ENCODE measurements at regions not wholly inside any gene's neighbourhood (a gene's known extent, or its start where the extent isn't known, plus 50 kb on each side); places are given as distances from the start of the nearest gene placed in this dataset.
"Not testable (repeated sequence)": the region's sequence is repeated elsewhere in the genome, so short reads cannot be mapped to it uniquely, and the experiment has no call there.

DNA sequence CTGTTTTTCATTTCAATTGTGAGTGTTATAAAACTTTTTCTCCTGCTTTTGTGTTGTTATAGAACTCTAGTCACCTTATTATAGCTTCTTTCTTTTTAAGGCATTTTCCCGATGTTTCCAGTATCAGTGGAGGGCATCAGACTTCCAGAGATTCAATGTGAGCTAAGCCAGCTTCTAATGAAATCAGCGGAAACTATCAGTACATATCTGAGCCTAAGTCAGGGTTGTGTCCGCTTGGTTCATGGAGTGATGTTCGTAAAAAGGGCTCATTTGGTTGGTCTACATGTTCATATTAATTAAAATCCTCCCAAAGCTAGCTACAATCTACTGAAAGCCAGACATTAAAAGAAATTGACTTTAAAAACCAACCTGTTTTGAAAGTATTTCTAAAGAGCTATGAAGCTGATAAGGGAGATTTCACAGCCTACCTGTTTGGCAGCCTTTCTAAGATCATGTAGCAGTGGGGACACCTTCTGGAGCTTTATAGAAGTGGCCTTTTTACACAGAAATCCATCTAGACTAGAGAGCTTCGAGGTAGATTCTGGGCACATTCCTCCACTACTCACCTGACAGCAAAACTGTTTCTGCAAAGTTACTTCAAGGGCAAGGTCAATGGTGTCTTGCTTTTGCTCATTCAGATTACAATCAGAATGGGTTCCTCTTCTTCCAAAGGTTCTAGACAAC is 227.1 kb upstream of the NBPF12 start:
- DNase-seq = not testable (repeated sequence)

DNA sequence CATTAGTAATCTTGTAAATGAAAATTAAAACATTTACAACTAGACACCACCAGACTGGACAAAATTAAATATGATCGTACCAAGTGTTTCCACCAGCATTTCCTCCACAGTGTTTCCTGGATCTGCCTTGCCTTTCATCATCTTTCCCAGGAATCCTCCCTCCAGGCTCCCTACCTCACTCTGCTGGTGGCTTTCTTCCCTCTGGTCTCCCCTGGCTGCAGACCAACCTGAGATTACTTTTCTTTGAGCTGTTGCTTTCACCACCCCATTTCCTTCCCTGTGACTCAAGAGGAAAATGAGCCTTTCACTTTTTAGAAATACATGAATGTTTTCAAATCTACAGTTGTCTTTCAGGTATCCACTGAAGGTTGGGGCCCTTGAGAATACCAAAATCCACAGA is 228.8 kb upstream of the NBPF12 start:
- not testable (repeated sequence) for DNase-seq

DNA sequence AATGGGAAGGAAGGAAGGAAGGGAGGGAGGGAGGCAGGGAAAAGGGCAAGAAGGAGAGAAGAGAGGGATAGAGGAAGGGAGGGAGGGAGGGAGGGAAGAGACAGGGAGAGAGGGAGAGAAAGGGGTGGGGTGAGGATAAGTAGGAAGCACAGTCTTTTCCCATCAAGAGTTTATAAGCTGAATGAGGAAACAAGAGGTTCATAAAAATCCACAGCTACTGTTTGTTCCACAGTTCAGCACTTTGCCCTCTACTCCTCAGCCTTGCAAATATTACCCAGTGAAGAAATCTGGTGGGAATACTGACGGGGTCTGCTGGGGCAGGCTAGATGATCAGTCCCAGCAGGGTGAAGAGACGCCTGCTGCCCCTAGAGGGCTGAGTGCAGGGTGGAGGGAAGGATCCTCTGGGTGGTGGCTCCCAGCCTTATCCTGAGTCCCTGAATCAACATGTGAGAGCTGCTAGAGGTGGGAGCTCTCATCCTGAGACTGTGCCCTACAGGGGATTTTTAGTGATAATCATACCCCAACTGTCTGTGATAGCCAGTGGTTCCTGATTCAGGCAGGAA is 233.9 kb upstream of the NBPF12 start:
- DNase-seq = not testable (repeated sequence)

GRCh38 chr1:146701320-146701719 is 236.8 kb upstream of the NBPF12 start:
- DNase-seq = not testable (repeated sequence)

DNA sequence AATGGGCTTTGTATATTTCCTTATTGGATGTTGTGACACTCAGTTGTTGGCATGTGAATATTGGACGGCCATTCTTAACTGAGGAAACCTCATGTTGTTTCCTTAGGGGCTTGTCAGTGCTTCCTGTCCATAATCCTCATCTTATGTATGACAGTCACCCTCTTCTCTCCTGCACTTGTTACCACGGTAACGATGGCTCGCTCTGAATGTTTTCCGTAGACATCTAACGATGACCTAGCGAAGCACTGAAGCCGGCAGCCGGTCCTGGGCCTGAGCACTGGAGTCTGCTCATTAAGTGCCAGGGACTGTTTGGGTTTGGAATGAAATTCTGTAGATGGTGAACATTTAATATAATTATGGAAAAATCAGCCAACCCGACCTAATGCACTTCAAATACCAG is 242.7 kb upstream of the NBPF12 start:
- DNase-seq = not testable (repeated sequence)

DNA sequence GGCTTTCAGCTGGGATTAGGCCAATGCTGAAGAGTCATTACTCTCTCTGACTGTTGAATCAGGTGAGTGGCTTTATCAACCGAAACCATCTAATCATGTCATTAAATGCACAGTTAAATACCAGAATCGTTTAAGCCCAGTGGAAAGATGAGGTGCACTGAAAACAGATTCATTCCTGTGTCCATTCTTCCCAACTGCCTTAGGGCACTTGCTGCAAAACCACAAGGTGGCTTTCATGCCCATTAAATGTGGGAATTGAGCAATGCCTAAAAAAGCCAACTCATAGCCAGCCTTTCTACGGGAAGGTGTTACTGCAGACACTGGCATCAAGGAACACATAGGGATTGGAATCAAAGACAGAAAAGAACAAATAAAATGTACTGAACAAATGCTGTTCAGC is 246.3 kb upstream of the NBPF12 start:
- not testable (repeated sequence) for DNase-seq

- not testable (repeated sequence) for DNase-seq
These were observed 249.2 kb upstream of the NBPF12 start for GRCh38 chr1:146688893-146689292.

- not testable (repeated sequence) for DNase-seq
These were observed 251.3 kb upstream of the NBPF12 start for GRCh38 chr1:146686777-146687366.

- DNase-seq = not testable (repeated sequence)
These were observed 255.0 kb upstream of the NBPF12 start for GRCh38 chr1:146683126-146683429.

- not testable (repeated sequence) for DNase-seq
These were observed 255.6 kb upstream of the NBPF12 start for GRCh38 chr1:146682227-146683125.

GRCh38 chr1:146673729-146674299 is 264.3 kb upstream of the NBPF12 start:
- not testable (repeated sequence) for DNase-seq

- not testable (repeated sequence) for DNase-seq
These were observed 265.5 kb upstream of the NBPF12 start for GRCh38 chr1:146672608-146673007.

- DNase-seq = not testable (repeated sequence)
These were observed 266.5 kb upstream of the NBPF12 start for GRCh38 chr1:146671588-146671987.

DNA sequence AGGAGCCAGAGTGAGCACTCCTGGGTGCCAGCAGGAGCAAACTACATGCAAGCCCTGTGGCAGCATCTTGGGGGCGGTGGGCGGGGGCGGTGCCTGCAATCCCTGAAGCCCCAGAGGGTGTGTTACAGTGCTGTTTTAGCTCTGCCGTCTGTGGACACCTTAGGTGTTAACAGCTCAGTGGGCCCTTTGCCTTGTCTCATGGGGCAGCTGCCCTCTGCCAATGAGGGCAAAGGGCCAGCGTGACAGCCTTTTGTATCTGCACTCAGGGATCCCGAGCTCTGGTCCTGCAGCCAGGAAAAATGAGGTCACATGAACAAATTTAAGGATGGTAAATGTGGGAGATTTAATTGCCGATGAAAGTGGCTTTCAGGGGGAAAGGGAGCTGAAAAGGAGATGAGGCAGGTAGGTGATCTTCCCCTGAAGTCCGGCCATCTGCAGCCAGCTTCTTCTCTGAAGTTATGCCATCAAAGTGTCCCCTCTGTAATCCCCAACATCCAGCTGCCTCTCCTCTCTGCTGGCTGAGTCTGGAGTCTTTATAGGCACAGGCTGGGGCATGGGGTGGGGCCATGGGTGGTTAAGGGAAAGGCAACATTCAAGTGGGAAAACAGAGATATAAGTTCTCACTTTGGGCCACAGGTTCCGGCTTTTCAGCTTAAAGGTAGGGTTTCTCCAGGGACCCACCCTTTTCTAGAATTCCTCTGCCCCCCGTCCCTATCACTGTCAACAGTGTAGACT is 267.1 kb upstream of the NBPF12 start:
- DNase-seq = not testable (repeated sequence)

GRCh38 chr1:146666275-146666674 is 271.8 kb upstream of the NBPF12 start:
- DNase-seq = not testable (repeated sequence)

- DNase-seq = not testable (repeated sequence)
These were observed 277.9 kb upstream of the NBPF12 start for GRCh38 chr1:146660242-146660641.

GRCh38 chr1:146656356-146657060 is 281.6 kb upstream of the NBPF12 start:
- DNase-seq = not testable (repeated sequence)

DNA sequence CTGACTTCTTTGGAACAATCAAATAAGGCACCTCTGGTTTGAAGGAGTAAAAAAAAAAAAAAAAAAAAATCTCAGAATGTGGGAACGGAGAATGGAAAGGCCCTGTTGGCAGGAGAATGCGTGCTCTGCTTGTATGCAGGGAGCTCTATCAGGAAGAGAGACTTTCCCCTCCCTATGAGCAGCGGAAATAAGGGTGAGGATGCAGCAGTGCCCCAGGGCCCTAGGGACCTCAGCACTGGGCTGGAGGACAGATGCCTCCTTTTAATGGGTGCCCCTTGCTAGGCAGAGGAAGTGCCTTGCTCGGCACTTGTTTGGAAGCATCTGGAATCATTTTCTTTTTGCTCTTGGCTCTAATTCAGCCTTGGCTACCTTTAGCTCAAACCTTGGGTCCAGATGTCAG is 283.4 kb upstream of the NBPF12 start:
- not testable (repeated sequence) for DNase-seq

GRCh38 chr1:146645978-146646604 is 292.0 kb upstream of the NBPF12 start:
- not testable (repeated sequence) for DNase-seq

DNA sequence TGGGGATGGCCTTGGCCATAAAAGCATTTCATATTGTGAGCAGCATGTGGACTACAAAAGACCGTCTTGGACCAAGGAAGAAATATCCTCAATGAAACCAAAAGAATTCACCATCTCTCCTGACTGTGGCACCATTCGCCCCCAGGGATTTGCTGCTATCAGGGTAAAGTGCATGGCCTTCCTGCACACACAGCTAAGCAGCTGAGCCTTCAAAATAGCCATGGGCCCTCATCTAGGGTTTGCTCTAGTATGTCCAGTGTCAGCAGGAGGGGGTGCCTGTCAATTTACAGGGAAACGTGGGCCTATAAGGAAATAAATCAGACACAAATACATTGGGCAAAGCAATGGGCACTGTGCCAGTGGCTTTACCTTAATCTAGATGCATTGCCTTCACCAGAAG is 296.6 kb upstream of the NBPF12 start:
- not testable (repeated sequence) for DNase-seq

- DNase-seq = not testable (repeated sequence)
These were observed 297.5 kb upstream of the NBPF12 start for GRCh38 chr1:146640671-146641070.

Measured in stimulated activated CD4-positive, alpha-beta T cell treated with anti-CD3 and anti-CD28 coated beads, Interleukin-2, amount 100 ng/mL, for 24 hours (primary cell).